NT2/D1 (cell line): ENCODE measurements at regions not wholly inside any gene's neighbourhood (a gene's known extent, or its start where the extent isn't known, plus 50 kb on each side); places are given as distances from the start of the nearest gene placed in this dataset.

Experiments
- SUZ12 ChIP-seq: IDR thresholded peaks from 2 replicates; pipeline ENCODE4 v1.6.1; 2011; ENCODE audit not compliant: insufficient read length, insufficient read depth; ENCODE audit errors: extremely low read depth
- YY1 ChIP-seq: IDR thresholded peaks from 2 replicates; pipeline ENCODE4 v1.6.1; 2011; ENCODE audit not compliant: insufficient read length, insufficient read depth
- ZNF274 ChIP-seq: IDR thresholded peaks from 2 replicates; pipeline ENCODE4 v1.6.1; 2011; ENCODE audit warnings: mild to moderate bottlenecking, low read depth, low read length

GRCh38 chr4:159723341-159724048 lies 620.6 kb downstream of the RAPGEF2 start:
- TF ChIP-seq SUZ12 (no peak), YY1 (no peak), ZNF274 (no peak)
